Activated naive CD8-positive, alpha-beta T cell (primary cell): ENCODE measurements at regions not wholly inside any gene's neighbourhood (a gene's known extent, or its start where the extent isn't known, plus 50 kb on each side); places are given as distances from the start of the nearest gene placed in this dataset.
A peak's percentile ranks its signal among the peaks of the same experiment; 100 is the strongest.
"Not testable (repeated sequence)": the region's sequence is repeated elsewhere in the genome, so short reads cannot be mapped to it uniquely, and the experiment has no call there.

Source experiments
- H3K27ac Mint-ChIP-seq: one replicate; pipeline ENCODE4 v1.8.0; 2021; ENCODE audit warnings: mixed read lengths
- H3K27me3 Mint-ChIP-seq: one replicate; pipeline ENCODE4 v1.8.0; 2021; ENCODE audit warnings: mixed read lengths
- H3K36me3 Mint-ChIP-seq: one replicate; pipeline ENCODE4 v1.8.0; 2021; ENCODE audit warnings: mixed read lengths
- H3K4me1 Mint-ChIP-seq: one replicate; pipeline ENCODE4 v1.8.0; 2021; ENCODE audit warnings: low read depth, mixed read lengths
- H3K4me3 Mint-ChIP-seq: one replicate; pipeline ENCODE4 v1.8.0; 2021; ENCODE audit warnings: mild to moderate bottlenecking, mixed read lengths
- H3K9me3 Mint-ChIP-seq: one replicate; pipeline ENCODE4 v1.8.0; 2021; ENCODE audit warnings: low read depth, mixed read lengths

- H3K9me3 Mint-ChIP-seq, H3K27me3 Mint-ChIP-seq, H3K27ac Mint-ChIP-seq, H3K36me3 Mint-ChIP-seq: not testable (repeated sequence)
- peak overlapping the region; percentile 63 for H3K4me3 Mint-ChIP-seq
- H3K4me1 Mint-ChIP-seq = peaks cover 25% of the 10 kb centered on the region
Observed at GRCh38 chr17:30706461-30707335, 117.8 kb downstream of the CRLF3 start.

GRCh38 chr17:30706004-30706403 lies 118.5 kb downstream of the CRLF3 start:
- H3K27ac Mint-ChIP-seq, H3K9me3 Mint-ChIP-seq, H3K36me3 Mint-ChIP-seq, H3K27me3 Mint-ChIP-seq: not testable (repeated sequence)
- H3K4me3 Mint-ChIP-seq = peak overlapping the region; percentile 62
- H3K4me1 Mint-ChIP-seq = peaks cover 25% of the 10 kb centered on the region

- H3K36me3 Mint-ChIP-seq = no peaks in the 10 kb centered on the region
- no peaks in the 10 kb centered on the region for H3K9me3 Mint-ChIP-seq
- no peak overlapping the region for H3K27ac Mint-ChIP-seq
- peaks cover 10% of the 10 kb centered on the region for H3K4me1 Mint-ChIP-seq
- peaks cover 8% of the 10 kb centered on the region for H3K27me3 Mint-ChIP-seq
- H3K4me3 Mint-ChIP-seq = no peak overlapping the region
Observed at GRCh38 chr17:30701498-30701989, 122.9 kb downstream of the CRLF3 start.

DNA sequence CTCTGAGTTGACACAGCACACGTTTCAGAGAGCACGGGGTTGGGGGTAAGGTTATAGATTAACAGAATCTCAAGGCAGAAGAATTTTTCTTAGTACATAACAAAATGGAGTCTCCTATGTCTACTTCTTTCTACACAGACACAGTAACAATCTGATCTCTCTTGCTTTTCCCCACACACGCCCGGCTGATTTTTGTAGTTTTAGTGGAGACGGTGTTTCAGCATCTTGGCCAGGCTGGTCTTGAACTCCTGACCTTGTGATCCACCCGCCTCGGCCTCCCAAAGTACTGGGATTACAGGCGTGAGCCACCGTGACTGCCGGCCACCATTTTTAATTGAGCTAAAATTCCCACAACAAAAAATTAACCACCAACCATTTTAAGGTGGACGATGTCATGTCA lies 123.7 kb downstream of the CRLF3 start:
- H3K36me3 Mint-ChIP-seq, H3K27ac Mint-ChIP-seq, H3K4me3 Mint-ChIP-seq, H3K27me3 Mint-ChIP-seq, H3K9me3 Mint-ChIP-seq, H3K4me1 Mint-ChIP-seq: not testable (repeated sequence)

GRCh38 chr17:30697619-30698460 lies 126.7 kb downstream of the CRLF3 start:
- H3K27me3 Mint-ChIP-seq, H3K4me1 Mint-ChIP-seq, H3K9me3 Mint-ChIP-seq, H3K27ac Mint-ChIP-seq, H3K36me3 Mint-ChIP-seq: not testable (repeated sequence)
- H3K4me3 Mint-ChIP-seq = peak overlapping the region; percentile 64

DNA sequence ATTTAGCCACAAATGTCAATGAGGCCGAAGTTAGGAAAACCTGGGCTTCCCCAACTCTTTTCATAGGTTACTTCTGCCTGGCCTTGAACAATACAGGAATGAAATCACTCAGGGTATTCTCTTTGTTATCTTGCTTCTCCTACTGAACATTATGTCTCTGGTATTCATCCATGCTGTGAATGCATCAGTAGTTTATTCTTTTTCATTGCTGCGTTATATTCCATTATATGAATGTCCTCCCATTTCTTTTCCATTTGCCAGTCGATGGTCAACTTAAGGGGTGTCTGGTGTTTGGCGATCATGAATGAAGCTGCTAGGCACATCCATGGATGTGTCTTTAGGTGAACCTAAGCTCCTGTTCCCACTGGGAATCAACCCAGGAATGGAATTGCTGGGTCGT lies 128.3 kb downstream of the CRLF3 start:
- H3K27me3 Mint-ChIP-seq = peaks cover 5% of the 10 kb centered on the region
- no peaks in the 10 kb centered on the region for H3K9me3 Mint-ChIP-seq
- H3K4me1 Mint-ChIP-seq = peaks cover 8% of the 10 kb centered on the region
- H3K4me3 Mint-ChIP-seq = no peak overlapping the region
- H3K27ac Mint-ChIP-seq = no peak overlapping the region
- no peaks in the 10 kb centered on the region for H3K36me3 Mint-ChIP-seq

- H3K27ac Mint-ChIP-seq, H3K27me3 Mint-ChIP-seq, H3K4me3 Mint-ChIP-seq, H3K4me1 Mint-ChIP-seq, H3K9me3 Mint-ChIP-seq, H3K36me3 Mint-ChIP-seq: not testable (repeated sequence)
Observed at GRCh38 chr17:30695265-30695811, 129.2 kb downstream of the CRLF3 start.

GRCh38 chr17:30693772-30694171 lies 130.7 kb downstream of the CRLF3 start:
- not testable (repeated sequence) for H3K9me3 Mint-ChIP-seq, H3K27me3 Mint-ChIP-seq, H3K36me3 Mint-ChIP-seq, H3K27ac Mint-ChIP-seq, H3K4me1 Mint-ChIP-seq
- H3K4me3 Mint-ChIP-seq = peak overlapping the region; percentile 64

GRCh38 chr17:30689266-30690000 lies 135.1 kb downstream of the CRLF3 start:
- H3K27me3 Mint-ChIP-seq, H3K9me3 Mint-ChIP-seq, H3K36me3 Mint-ChIP-seq, H3K4me3 Mint-ChIP-seq, H3K27ac Mint-ChIP-seq, H3K4me1 Mint-ChIP-seq: not testable (repeated sequence)

DNA sequence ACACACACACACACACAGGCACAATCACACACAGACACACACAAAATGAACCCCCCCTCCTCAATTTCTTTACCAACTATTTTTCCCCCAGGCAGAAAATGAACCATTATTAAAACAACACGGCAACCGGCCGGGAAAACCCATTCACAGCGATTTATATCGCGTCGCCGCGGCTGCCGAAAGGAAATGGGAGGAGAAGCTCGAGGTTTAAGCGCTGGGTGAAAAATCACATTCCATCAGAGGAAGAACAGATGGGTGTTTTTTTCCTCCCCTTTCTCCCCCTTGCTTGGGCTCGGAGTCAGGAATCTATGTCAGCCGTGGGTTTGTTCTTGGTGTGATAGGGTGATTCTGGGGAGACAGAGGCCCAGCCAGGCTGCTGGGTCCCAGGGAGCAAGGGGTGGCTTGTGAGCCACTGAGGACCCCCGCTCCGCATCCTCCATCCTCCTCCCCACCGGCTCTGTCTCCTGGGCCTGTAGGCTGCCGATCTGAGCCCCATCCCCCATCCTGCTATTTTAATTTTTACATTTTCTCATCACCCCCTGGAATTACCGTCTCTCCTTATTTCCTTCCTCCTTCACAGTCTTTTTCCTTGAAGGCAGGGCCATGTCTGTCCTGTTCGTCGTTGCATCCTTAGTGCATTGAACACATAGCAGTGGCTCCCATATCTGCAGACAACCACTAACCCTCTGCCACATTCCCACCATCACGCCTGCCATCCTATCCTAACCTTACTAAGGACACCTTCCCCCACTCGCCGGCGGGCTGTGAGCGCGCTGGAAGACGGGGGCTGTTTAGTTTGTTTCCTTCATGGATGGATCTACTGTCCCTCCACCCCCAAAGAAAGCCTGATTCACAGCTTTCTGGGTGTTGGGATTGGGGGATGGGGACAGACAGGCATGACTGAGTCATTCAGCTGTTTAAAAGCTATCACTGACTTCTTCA lies 137.7 kb downstream of the CRLF3 start:
- H3K27me3 Mint-ChIP-seq, H3K4me3 Mint-ChIP-seq: not testable (repeated sequence)

DNA sequence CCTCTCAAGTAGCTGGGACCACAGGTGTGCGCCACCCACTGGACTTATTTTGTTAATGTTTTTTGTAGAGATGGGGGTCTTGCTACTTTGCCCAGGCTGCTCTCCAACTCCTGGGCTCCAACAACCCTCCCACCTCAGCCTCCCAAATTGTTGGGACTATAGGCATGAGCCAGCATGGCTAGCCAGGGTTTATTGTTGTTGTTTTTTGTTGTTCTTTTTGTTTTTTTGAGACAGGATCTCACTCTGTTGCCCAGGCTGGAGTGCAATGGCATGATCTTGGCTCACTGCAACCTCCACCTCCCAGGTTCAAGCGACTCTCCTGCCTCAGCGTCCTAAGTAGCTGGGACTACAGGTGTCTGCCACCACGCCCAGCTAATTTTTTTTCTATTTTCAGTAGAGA lies 142.2 kb downstream of the CRLF3 start:
- H3K4me3 Mint-ChIP-seq, H3K27me3 Mint-ChIP-seq, H3K27ac Mint-ChIP-seq, H3K4me1 Mint-ChIP-seq, H3K36me3 Mint-ChIP-seq, H3K9me3 Mint-ChIP-seq: not testable (repeated sequence)

More for the DNA sequence above, 137.7 kb downstream of the CRLF3 start:
- not testable (repeated sequence) for H3K27ac Mint-ChIP-seq, H3K4me1 Mint-ChIP-seq, H3K36me3 Mint-ChIP-seq, H3K9me3 Mint-ChIP-seq

DNA sequence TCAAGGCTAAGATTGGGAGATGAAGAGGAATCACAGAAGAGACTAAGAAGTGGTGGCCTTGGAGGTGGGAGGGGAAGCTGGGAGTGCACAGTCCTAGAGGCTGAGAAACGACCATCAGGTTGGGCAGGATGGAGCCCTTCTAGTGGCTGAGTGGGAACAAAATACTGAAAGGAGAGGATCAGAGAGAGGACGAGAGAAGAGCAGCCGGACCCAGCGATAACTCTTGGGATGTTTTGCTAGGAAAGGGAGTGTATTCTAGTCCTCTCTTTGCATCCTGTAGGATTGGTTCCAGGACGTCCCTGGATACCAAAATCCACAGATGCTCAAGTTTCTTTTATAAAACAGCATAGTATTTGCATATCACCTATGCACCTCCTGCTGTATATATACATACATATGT lies 143.8 kb downstream of the CRLF3 start:
- not testable (repeated sequence) for H3K4me3 Mint-ChIP-seq, H3K9me3 Mint-ChIP-seq, H3K4me1 Mint-ChIP-seq, H3K36me3 Mint-ChIP-seq, H3K27me3 Mint-ChIP-seq, H3K27ac Mint-ChIP-seq

- Mint-ChIP-seq H3K27me3 (no peaks in the 10 kb centered on the region), H3K4me3 (no peak overlapping the region), H3K36me3 (no peaks in the 10 kb centered on the region), H3K9me3 (no peaks in the 10 kb centered on the region), H3K4me1 (no peaks in the 10 kb centered on the region), H3K27ac (no peak overlapping the region)
Observed at GRCh38 chr17:30677550-30678249, 146.8 kb downstream of the CRLF3 start.
